D721Med (cell line): ENCODE measurements at regions not wholly inside any gene's neighbourhood (a gene's known extent, or its start where the extent isn't known, plus 50 kb on each side); places are given as distances from the start of the nearest gene placed in this dataset.

Experiments
- DNase-seq: peaks from one replicate; pipeline ENCODE4 v3.0.0; 2011; ENCODE audit warnings: low spot score; ENCODE audit not compliant: insufficient read length
- FAIRE-seq: peaks from 2 replicates; lab custom pipeline; 2011; peaks lifted over from hg19 to GRCh38; lab: Jason Lieb, UNC
- CTCF ChIP-seq: IDR thresholded peaks from 2 replicates; pipeline ENCODE4 v1.5.1; 2012; ENCODE audit warnings: mild to moderate bottlenecking, control low read depth; ENCODE audit not compliant: insufficient read depth; ENCODE audit errors: missing control alignments

- no peak for DNase-seq
- no peak for TF ChIP-seq CTCF
- no peak for FAIRE-seq
Observed at GRCh38 chr10:111486346-111486745, 409.5 kb downstream of the ADRA2A start.

GRCh38 chr10:111488668-111489067, 411.8 kb downstream of the ADRA2A start:
- DNase-seq (no peak), FAIRE-seq (no peak)
- no peak for TF ChIP-seq CTCF

GRCh38 chr10:111491154-111491553, 414.3 kb downstream of the ADRA2A start:
- no peak for TF ChIP-seq CTCF
- FAIRE-seq = no peak
- no peak for DNase-seq

- FAIRE-seq = no peak
- no peak for DNase-seq
- no peak for TF ChIP-seq CTCF
Observed at GRCh38 chr10:111493024-111493625, 416.3 kb downstream of the ADRA2A start.

GRCh38 chr10:111498560-111498959, 421.7 kb downstream of the ADRA2A start:
- no peak for TF ChIP-seq CTCF
- DNase-seq (no peak), FAIRE-seq (no peak)

- DNase-seq = no peak
- no peak for FAIRE-seq
- no peak for TF ChIP-seq CTCF
Observed at GRCh38 chr10:111504376-111504775, 427.5 kb downstream of the ADRA2A start.

GRCh38 chr10:111506266-111507034, 429.6 kb downstream of the ADRA2A start:
- no peak for DNase-seq
- no peak for FAIRE-seq
- TF ChIP-seq CTCF = no peak
